ENCODE measurements at regions not wholly inside any gene's neighbourhood (a gene's known extent, or its start where the extent isn't known, plus 50 kb on each side); places are given as distances from the start of the nearest gene placed in this dataset.

DNA sequence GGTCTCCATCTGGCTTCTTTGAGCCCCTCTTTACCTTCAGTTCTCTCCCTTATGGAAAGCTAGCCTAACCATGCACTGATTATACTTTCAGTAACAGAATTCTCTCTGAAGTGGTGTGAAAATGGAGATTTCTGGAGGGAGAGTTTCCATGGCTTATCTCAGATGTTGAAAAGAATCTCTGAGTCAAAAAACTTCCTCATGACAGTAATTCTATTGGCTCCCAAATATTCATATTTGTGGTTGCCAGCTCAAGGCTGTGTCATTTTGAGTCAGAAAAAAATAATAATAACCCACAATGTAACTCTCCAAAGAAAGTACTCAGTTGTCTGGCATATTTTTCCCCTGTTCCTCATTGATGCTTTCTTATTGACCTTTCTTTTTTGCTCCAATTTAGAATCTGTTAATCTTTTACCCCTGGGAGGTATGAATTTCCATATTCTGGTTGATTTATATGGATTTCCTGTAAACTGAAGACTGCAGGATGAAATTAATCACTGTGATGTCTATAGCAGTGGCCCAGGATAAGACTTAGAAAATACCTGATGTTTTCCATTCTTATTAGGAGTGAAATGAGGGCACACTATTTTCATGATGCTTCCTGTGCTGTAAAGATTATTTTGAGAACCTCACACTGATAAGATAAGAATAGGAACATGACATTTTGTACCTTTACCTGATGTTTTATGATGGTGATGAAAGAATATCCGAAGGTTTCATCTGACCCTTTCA, 149.5 kb upstream of the EPHA3 start:
- TF ChIP-seq, protein P1, sequence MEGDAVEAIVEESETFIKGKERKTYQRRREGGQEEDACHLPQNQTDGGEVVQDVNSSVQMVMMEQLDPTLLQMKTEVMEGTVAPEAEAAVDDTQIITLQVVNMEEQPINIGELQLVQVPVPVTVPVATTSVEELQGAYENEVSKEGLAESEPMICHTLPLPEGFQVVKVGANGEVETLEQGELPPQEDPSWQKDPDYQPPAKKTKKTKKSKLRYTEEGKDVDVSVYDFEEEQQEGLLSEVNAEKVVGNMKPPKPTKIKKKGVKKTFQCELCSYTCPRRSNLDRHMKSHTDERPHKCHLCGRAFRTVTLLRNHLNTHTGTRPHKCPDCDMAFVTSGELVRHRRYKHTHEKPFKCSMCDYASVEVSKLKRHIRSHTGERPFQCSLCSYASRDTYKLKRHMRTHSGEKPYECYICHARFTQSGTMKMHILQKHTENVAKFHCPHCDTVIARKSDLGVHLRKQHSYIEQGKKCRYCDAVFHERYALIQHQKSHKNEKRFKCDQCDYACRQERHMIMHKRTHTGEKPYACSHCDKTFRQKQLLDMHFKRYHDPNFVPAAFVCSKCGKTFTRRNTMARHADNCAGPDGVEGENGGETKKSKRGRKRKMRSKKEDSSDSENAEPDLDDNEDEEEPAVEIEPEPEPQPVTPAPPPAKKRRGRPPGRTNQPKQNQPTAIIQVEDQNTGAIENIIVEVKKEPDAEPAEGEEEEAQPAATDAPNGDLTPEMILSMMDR (IDR thresholded peaks at IDR 0.05) = no peak
- TF ChIP-seq ZNF232 (CRISPR knock-in tag; IDR thresholded peaks at IDR 0.05) = no peak
- TF ChIP-seq, protein P2, sequence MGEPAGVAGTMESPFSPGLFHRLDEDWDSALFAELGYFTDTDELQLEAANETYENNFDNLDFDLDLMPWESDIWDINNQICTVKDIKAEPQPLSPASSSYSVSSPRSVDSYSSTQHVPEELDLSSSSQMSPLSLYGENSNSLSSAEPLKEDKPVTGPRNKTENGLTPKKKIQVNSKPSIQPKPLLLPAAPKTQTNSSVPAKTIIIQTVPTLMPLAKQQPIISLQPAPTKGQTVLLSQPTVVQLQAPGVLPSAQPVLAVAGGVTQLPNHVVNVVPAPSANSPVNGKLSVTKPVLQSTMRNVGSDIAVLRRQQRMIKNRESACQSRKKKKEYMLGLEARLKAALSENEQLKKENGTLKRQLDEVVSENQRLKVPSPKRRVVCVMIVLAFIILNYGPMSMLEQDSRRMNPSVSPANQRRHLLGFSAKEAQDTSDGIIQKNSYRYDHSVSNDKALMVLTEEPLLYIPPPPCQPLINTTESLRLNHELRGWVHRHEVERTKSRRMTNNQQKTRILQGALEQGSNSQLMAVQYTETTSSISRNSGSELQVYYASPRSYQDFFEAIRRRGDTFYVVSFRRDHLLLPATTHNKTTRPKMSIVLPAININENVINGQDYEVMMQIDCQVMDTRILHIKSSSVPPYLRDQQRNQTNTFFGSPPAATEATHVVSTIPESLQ (CRISPR knock-in tag; IDR thresholded peaks at IDR 0.05) = no peak
- no peak for TF ChIP-seq JUN (CRISPR knock-in tag; IDR thresholded peaks at IDR 0.05)
- TF ChIP-seq USF2 (CRISPR knock-in tag; IDR thresholded peaks at IDR 0.05) = no peak
- no peak for TF ChIP-seq ZNF263 (CRISPR knock-in tag; IDR thresholded peaks at IDR 0.05; ENCODE audit: low read depth)
- TF ChIP-seq TCF7 (CRISPR knock-in tag; IDR thresholded peaks at IDR 0.05; ENCODE audit: low read depth) = no peak
- no peak for TF ChIP-seq ATF1 (CRISPR knock-in tag; IDR thresholded peaks at IDR 0.05)
- no peak for TF ChIP-seq ATF3 (CRISPR knock-in tag; conservative IDR thresholded peaks at IDR 0.05)

Data from WTC11 (cell line).